GM12878 (cell line): ENCODE measurements at regions not wholly inside any gene's neighbourhood (a gene's known extent, or its start where the extent isn't known, plus 50 kb on each side); places are given as distances from the start of the nearest gene placed in this dataset.

ENCODE experiments used
- ATF7 ChIP-seq: fragments of 450-650 bp; IDR thresholded peaks from 2 replicates; pipeline ENCODE4 v1.6.1; 2016; ENCODE audit warnings: low read depth, mild to moderate bottlenecking
- PKNOX1 ChIP-seq: fragments of 450-650 bp; IDR thresholded peaks from 2 replicates; pipeline ENCODE4 v1.6.1; 2016; ENCODE audit warnings: mild to moderate bottlenecking
- POLR2A ChIP-seq: IDR thresholded peaks from 2 replicates; pipeline ENCODE4 v1.6.1; 2011; ENCODE audit warnings: low read depth, mild to moderate bottlenecking, low read length
- POLR2AphosphoS2 ChIP-seq: IDR thresholded peaks from 2 replicates; pipeline ENCODE4 v1.6.1; 2011; ENCODE audit warnings: low read depth, mild to moderate bottlenecking, low read length, improper control_type of control experiment, moderate library complexity
- POLR2AphosphoS5 ChIP-seq: IDR thresholded peaks from 2 replicates; pipeline ENCODE4 v1.6.1; 2011; ENCODE audit warnings: mild to moderate bottlenecking, low read length, inconsistent platforms
- TF ChIP-seq, protein P1 (sequence below), 3 experiments: IDR thresholded peaks in 2 of 3; conservative IDR thresholded peaks in 1 of 3; 2 replicates each; pipeline ENCODE4 v1.5.1; 2011; ENCODE audit warnings: low read depth in 3 of 3, low read length in 3 of 3, mild to moderate bottlenecking in 3 of 3, control low read depth in 2 of 3, moderate library complexity in 2 of 3, inconsistent platforms in 1 of 3, mixed read lengths in 1 of 3; ENCODE audit not compliant: control insufficient read depth in 2 of 3, insufficient read depth in 1 of 3; ENCODE audit errors: extremely low read depth in 1 of 3
- TF ChIP-seq, protein P2 (sequence below): IDR thresholded peaks from 2 replicates; pipeline ENCODE4 v1.6.1; 2012; ENCODE audit warnings: low read length, inconsistent platforms

GRCh38 chr4:85200106-85200505 is 233.6 kb upstream of the WDFY3 start:
- TF ChIP-seq, protein P1, sequence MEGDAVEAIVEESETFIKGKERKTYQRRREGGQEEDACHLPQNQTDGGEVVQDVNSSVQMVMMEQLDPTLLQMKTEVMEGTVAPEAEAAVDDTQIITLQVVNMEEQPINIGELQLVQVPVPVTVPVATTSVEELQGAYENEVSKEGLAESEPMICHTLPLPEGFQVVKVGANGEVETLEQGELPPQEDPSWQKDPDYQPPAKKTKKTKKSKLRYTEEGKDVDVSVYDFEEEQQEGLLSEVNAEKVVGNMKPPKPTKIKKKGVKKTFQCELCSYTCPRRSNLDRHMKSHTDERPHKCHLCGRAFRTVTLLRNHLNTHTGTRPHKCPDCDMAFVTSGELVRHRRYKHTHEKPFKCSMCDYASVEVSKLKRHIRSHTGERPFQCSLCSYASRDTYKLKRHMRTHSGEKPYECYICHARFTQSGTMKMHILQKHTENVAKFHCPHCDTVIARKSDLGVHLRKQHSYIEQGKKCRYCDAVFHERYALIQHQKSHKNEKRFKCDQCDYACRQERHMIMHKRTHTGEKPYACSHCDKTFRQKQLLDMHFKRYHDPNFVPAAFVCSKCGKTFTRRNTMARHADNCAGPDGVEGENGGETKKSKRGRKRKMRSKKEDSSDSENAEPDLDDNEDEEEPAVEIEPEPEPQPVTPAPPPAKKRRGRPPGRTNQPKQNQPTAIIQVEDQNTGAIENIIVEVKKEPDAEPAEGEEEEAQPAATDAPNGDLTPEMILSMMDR (IDR thresholded peaks at IDR 0.05 in 2 of 3, conservative IDR thresholded peaks at IDR 0.05 in 1 of 3; ENCODE audit: control insufficient read depth in 2 of 3, extremely low read depth in 1 of 3, insufficient read depth in 1 of 3, low read depth in 3 of 3, low read length in 3 of 3), result no peak
- no peak for TF ChIP-seq ATF7
- TF ChIP-seq POLR2AphosphoS2, result no peak
- TF ChIP-seq, protein P2, sequence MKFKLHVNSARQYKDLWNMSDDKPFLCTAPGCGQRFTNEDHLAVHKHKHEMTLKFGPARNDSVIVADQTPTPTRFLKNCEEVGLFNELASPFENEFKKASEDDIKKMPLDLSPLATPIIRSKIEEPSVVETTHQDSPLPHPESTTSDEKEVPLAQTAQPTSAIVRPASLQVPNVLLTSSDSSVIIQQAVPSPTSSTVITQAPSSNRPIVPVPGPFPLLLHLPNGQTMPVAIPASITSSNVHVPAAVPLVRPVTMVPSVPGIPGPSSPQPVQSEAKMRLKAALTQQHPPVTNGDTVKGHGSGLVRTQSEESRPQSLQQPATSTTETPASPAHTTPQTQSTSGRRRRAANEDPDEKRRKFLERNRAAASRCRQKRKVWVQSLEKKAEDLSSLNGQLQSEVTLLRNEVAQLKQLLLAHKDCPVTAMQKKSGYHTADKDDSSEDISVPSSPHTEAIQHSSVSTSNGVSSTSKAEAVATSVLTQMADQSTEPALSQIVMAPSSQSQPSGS, result no peak
- TF ChIP-seq PKNOX1, result no peak
- no peak for TF ChIP-seq POLR2A
- TF ChIP-seq POLR2AphosphoS5, result no peak
